Smooth muscle cell (in vitro differentiated cells): ENCODE measurements at regions not wholly inside any gene's neighbourhood (a gene's known extent, or its start where the extent isn't known, plus 50 kb on each side); places are given as distances from the start of the nearest gene placed in this dataset.

ENCODE experiments used
- DNase-seq: peaks from one replicate; lab custom pipeline; 2025; ENCODE audit not compliant: unreplicated experiment; lab: John Stamatoyannopoulos, UW
- H2AFZ ChIP-seq: fragments of 200-600 bp; sonication (generic); 2 replicates; pipeline ENCODE4 v1.6.0; 2016; ENCODE audit warnings: antibody characterized with exemption, low read depth, mild to moderate bottlenecking
- H3F3A ChIP-seq: fragments of 200-600 bp; sonication (generic); 2 replicates; pipeline ENCODE4 v1.6.0; 2017; ENCODE audit warnings: antibody characterized with exemption, low read depth
- H3K27ac ChIP-seq: fragments of 200-600 bp; sonication (generic); 2 replicates; pipeline ENCODE4 v1.5.1; 2016; ENCODE audit warnings: low read depth, mild to moderate bottlenecking
- H3K27me3 ChIP-seq: fragments of 200-600 bp; sonication (generic); 2 replicates; pipeline ENCODE4 v1.6.1; 2016; ENCODE audit warnings: low read depth, mild to moderate bottlenecking
- H3K36me3 ChIP-seq: fragments of 200-600 bp; sonication (generic); 2 replicates; pipeline ENCODE4 v1.5.1; 2016; ENCODE audit warnings: low read depth
- H3K4me1 ChIP-seq: fragments of 200-600 bp; sonication (generic); 2 replicates; pipeline ENCODE4 v1.5.1; 2016; ENCODE audit warnings: low read depth
- H3K4me2 ChIP-seq: fragments of 200-600 bp; sonication (generic); 2 replicates; pipeline ENCODE4 v1.6.0; 2016; ENCODE audit warnings: mild to moderate bottlenecking
- H3K4me3 ChIP-seq: fragments of 200-600 bp; sonication (generic); 2 replicates; pipeline ENCODE4 v1.5.1; 2016; ENCODE audit warnings: mild to moderate bottlenecking
- H3K79me2 ChIP-seq: fragments of 200-600 bp; sonication (generic); 2 replicates; pipeline ENCODE4 v1.6.0; 2016; ENCODE audit warnings: low read depth, mild to moderate bottlenecking
- H3K9ac ChIP-seq: fragments of 200-600 bp; sonication (generic); 2 replicates; pipeline ENCODE4 v1.6.0; 2016; ENCODE audit warnings: low read depth
- H3K9me3 ChIP-seq: fragments of 200-600 bp; sonication (generic); replicated peaks from 2 replicates; pipeline ENCODE4 v1.5.1; 2016; ENCODE audit warnings: low read depth
- H4K20me1 ChIP-seq: fragments of 200-600 bp; sonication (generic); 2 replicates; pipeline ENCODE4 v1.6.0; 2016; ENCODE audit warnings: low read depth
- WGBS: methylation state at CpG from one replicate; pipeline ENCODE4 v1.1.7; 2016; ENCODE audit warnings: low lambda C conversion rate; 5-methylcytosine and 5-hydroxymethylcytosine counted together
- TF ChIP-seq, protein P1 (sequence below): fragments of 200-600 bp; sonication (generic); IDR thresholded peaks from 2 replicates; pipeline ENCODE4 v1.5.1; 2017; ENCODE audit warnings: borderline replicate concordance, mild to moderate bottlenecking, antibody characterized with exemption; ENCODE audit not compliant: insufficient read depth, poor library complexity, severe bottlenecking

DNA sequence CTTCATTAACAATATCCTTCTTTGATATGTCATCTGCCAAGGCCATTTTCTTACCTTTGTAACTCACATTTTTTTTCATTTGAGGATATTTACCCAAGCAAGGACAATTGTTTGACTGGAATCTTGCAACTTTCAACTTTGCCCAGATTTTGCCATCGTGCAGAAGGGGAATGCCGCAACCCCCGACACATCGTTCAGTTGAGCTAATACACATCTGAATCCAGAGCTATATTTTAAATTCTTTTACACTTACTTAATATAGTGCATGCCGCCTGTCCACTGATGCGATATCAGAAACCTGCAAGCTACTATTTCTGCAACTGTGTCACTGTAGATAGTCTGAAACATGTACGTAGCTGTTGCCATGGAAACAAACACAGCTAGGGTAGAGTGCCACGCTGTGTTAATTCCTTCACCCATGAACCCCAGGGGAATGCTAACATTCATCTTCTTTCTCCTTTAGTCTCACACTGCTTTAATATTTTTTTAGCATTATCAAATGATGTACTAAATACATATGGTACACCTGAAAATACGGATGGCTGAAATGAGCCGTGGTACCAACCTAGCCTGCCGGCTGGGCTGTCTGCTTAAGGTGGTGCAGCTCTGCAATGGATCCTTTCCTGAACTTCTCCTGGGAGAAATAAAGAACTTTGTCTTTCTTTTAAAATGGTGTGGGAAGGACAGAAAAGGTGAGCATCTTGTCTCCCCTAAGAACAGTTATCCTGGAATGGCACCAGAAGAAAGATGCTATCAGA lies 77.0 kb upstream of the FOXN3 start:
- no peaks in the 10 kb centered on the region for H3K79me2 ChIP-seq
- H3K36me3 ChIP-seq, result no peaks in the 10 kb centered on the region
- H3K4me2 ChIP-seq, result no peak overlapping the region
- 94% methylated on average over 11 of the region's 11 CpGs for WGBS
- no peak overlapping the region for H3K27ac ChIP-seq
- no peaks in the 10 kb centered on the region for H3K9me3 ChIP-seq
- no peak overlapping the region for H3K9ac ChIP-seq
- H3F3A ChIP-seq, result no peaks in the 10 kb centered on the region
- no peak overlapping the region for H2AFZ ChIP-seq
- no peak overlapping the region for H3K4me3 ChIP-seq
- no peaks in the 10 kb centered on the region for H4K20me1 ChIP-seq
- TF ChIP-seq, protein P1, sequence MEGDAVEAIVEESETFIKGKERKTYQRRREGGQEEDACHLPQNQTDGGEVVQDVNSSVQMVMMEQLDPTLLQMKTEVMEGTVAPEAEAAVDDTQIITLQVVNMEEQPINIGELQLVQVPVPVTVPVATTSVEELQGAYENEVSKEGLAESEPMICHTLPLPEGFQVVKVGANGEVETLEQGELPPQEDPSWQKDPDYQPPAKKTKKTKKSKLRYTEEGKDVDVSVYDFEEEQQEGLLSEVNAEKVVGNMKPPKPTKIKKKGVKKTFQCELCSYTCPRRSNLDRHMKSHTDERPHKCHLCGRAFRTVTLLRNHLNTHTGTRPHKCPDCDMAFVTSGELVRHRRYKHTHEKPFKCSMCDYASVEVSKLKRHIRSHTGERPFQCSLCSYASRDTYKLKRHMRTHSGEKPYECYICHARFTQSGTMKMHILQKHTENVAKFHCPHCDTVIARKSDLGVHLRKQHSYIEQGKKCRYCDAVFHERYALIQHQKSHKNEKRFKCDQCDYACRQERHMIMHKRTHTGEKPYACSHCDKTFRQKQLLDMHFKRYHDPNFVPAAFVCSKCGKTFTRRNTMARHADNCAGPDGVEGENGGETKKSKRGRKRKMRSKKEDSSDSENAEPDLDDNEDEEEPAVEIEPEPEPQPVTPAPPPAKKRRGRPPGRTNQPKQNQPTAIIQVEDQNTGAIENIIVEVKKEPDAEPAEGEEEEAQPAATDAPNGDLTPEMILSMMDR, result no peak
- no peaks in the 10 kb centered on the region for H3K27me3 ChIP-seq
- no peaks in the 10 kb centered on the region for H3K4me1 ChIP-seq
- no peak for DNase-seq

DNA sequence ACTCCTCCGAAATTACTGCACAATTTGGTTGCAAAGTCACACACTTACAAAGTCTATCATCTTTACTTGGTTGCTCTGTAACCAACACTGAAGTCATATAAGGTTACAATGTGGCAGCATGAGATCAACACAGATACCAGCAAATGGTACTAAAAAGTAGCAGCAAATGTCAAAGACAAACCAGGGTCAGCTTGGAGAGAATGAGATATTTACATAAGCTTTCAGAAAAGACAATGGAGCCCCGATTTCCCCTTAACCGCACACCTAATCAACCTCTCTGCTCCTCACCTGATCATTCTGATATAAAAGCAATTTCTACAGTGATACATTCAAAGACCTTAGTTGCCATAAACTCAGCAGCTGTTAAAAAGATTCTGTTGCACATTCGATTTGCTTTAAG lies 76.4 kb upstream of the FOXN3 start:
- 90% methylated on average over 4 of the region's 4 CpGs for WGBS

DNA sequence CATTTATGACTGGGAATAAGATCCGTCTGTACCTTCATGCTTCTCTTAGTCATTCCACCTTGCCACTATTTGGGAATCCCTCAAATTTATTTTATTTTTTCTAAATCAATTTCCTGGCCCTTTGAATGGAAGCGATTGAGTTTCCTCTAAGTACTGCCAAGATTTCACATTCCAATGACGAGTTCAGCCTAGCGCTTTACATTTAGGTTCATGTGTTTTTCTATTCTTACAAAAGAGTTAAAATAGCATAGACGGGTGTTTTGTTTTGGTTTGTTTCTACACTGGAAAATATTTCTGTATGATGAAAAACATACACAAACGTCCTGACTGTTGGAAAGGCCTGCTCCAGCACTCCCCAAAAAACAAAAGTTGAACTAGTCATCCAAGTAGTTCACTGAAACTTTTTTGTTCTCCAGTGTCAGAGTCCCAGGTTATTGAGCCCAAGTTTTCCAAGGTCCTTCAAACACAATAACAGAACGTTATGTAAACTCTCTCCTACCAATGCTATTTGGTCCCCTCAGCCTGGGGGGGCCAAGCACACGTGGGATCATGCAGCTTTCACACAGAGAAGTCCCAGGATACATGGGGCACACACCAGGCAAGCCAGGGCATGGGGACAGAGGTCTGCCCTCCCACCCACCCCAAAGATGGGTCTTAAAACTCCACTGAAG lies 74.8 kb upstream of the FOXN3 start:
- Histone ChIP-seq H3K4me3 (no peak overlapping the region), H4K20me1 (no peaks in the 10 kb centered on the region), H3K4me2 (no peak overlapping the region), H3K27ac (no peak overlapping the region), H2AFZ (no peak overlapping the region), H3K36me3 (no peaks in the 10 kb centered on the region), H3K79me2 (no peaks in the 10 kb centered on the region), H3K27me3 (no peaks in the 10 kb centered on the region), H3K4me1 (no peaks in the 10 kb centered on the region), H3K9ac (no peak overlapping the region), H3K9me3 (no peaks in the 10 kb centered on the region), H3F3A (no peaks in the 10 kb centered on the region)
- TF ChIP-seq, protein P1, result no peak
- WGBS, result 88% methylated on average over 8 of the region's 8 CpGs
- no peak for DNase-seq

More for the DNA sequence above, 76.4 kb upstream of the FOXN3 start:
- no peak overlapping the region for H2AFZ ChIP-seq
- TF ChIP-seq, protein P1, result no peak
- no peak overlapping the region for H3K9ac ChIP-seq
- H3K79me2 ChIP-seq, result no peaks in the 10 kb centered on the region
- no peak for DNase-seq
- no peaks in the 10 kb centered on the region for H3F3A ChIP-seq
- no peaks in the 10 kb centered on the region for H3K36me3 ChIP-seq
- no peak overlapping the region for H3K27ac ChIP-seq
- no peaks in the 10 kb centered on the region for H3K27me3 ChIP-seq
- no peaks in the 10 kb centered on the region for H4K20me1 ChIP-seq
- no peaks in the 10 kb centered on the region for H3K9me3 ChIP-seq
- no peak overlapping the region for H3K4me2 ChIP-seq
- no peaks in the 10 kb centered on the region for H3K4me1 ChIP-seq
- H3K4me3 ChIP-seq, result no peak overlapping the region
